KMS-11 (cell line): ENCODE measurements at regions not wholly inside any gene's neighbourhood (a gene's known extent, or its start where the extent isn't known, plus 50 kb on each side); places are given as distances from the start of the nearest gene placed in this dataset.

ENCODE experiments used
- H2AFZ ChIP-seq: fragments of 200-600 bp; sonication (generic); 2 replicates; pipeline ENCODE4 v1.6.1; 2016; ENCODE audit warnings: antibody characterized with exemption, mixed run types, low read depth
- H3K27ac ChIP-seq: fragments of 200-600 bp; sonication (generic); 2 replicates; pipeline ENCODE4 v1.6.1; 2016; ENCODE audit warnings: mild to moderate bottlenecking, mixed run types
- H3K27me3 ChIP-seq: fragments of 200-600 bp; sonication (generic); 2 replicates; pipeline ENCODE4 v1.6.1; 2017; ENCODE audit warnings: mild to moderate bottlenecking, low read depth, mixed run types, moderate library complexity; ENCODE audit not compliant: insufficient read depth
- H3K36me3 ChIP-seq: fragments of 200-600 bp; sonication (generic); 2 replicates; pipeline ENCODE4 v1.6.1; 2017; ENCODE audit warnings: mild to moderate bottlenecking, mixed run types; ENCODE audit not compliant: insufficient read depth
- H3K4me1 ChIP-seq: fragments of 200-600 bp; sonication (generic); 2 replicates; pipeline ENCODE4 v1.6.1; 2016; ENCODE audit warnings: mild to moderate bottlenecking, low read depth, mixed run types; ENCODE audit not compliant: poor library complexity, severe bottlenecking
- H3K4me2 ChIP-seq: fragments of 200-600 bp; sonication (generic); 2 replicates; pipeline ENCODE4 v1.7.0; 2016; ENCODE audit warnings: mild to moderate bottlenecking, mixed run types
- H3K4me3 ChIP-seq: fragments of 200-600 bp; sonication (generic); IDR thresholded peaks from 2 replicates; pipeline ENCODE4 v1.6.1; 2017; ENCODE audit warnings: low read depth, low read length, mixed read lengths; ENCODE audit not compliant: insufficient read depth
- H3K79me2 ChIP-seq: fragments of 200-600 bp; sonication (generic); 2 replicates; pipeline ENCODE4 v1.6.1; 2016; ENCODE audit warnings: low read depth, mixed run types; ENCODE audit not compliant: insufficient read depth
- H3K9ac ChIP-seq: fragments of 200-600 bp; sonication (generic); 2 replicates; pipeline ENCODE4 v1.6.1; 2016; ENCODE audit warnings: mild to moderate bottlenecking, mixed run types
- H4K20me1 ChIP-seq: fragments of 200-600 bp; sonication (generic); 2 replicates; pipeline ENCODE4 v1.6.1; 2016; ENCODE audit warnings: mild to moderate bottlenecking, mixed run types; ENCODE audit not compliant: insufficient read depth
- TF ChIP-seq, protein P1 (sequence below): fragments of 200-600 bp; sonication (generic); conservative IDR thresholded peaks from 2 replicates; pipeline ENCODE4 v1.6.1; 2017; ENCODE audit warnings: low read depth, mild to moderate bottlenecking, antibody characterized with exemption, low read length, moderate library complexity, mixed read lengths

DNA sequence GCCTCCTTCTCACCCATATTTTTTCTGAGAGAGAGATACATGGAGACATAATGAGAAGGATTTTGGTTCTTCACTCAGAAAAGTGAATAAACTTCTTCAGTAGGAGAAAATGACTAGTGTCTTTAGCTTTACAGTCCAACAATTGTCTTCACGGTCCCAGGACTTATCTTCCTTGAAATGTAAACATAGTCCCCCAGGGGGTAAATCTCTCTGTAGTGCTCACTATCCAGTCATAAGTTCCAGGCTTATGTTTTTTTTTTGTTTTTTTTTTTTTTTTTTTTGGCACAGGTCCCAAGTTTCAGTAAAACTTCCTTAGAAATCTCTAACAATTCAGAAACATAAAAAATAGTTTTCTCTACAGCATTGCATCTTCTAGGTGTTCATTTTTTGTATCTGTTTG, 890.2 kb upstream of the B3GALT2 start:
- Histone ChIP-seq H3K27me3 (no peaks in the 10 kb centered on the region), H3K27ac (no peak overlapping the region), H3K4me3 (no peak overlapping the region), H3K36me3 (no peaks in the 10 kb centered on the region), H4K20me1 (no peaks in the 10 kb centered on the region), H2AFZ (no peak overlapping the region), H3K4me1 (no peaks in the 10 kb centered on the region), H3K4me2 (no peak overlapping the region), H3K9ac (no peak overlapping the region), H3K79me2 (no peaks in the 10 kb centered on the region)
- TF ChIP-seq, protein P1, sequence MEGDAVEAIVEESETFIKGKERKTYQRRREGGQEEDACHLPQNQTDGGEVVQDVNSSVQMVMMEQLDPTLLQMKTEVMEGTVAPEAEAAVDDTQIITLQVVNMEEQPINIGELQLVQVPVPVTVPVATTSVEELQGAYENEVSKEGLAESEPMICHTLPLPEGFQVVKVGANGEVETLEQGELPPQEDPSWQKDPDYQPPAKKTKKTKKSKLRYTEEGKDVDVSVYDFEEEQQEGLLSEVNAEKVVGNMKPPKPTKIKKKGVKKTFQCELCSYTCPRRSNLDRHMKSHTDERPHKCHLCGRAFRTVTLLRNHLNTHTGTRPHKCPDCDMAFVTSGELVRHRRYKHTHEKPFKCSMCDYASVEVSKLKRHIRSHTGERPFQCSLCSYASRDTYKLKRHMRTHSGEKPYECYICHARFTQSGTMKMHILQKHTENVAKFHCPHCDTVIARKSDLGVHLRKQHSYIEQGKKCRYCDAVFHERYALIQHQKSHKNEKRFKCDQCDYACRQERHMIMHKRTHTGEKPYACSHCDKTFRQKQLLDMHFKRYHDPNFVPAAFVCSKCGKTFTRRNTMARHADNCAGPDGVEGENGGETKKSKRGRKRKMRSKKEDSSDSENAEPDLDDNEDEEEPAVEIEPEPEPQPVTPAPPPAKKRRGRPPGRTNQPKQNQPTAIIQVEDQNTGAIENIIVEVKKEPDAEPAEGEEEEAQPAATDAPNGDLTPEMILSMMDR, result no peak

DNA sequence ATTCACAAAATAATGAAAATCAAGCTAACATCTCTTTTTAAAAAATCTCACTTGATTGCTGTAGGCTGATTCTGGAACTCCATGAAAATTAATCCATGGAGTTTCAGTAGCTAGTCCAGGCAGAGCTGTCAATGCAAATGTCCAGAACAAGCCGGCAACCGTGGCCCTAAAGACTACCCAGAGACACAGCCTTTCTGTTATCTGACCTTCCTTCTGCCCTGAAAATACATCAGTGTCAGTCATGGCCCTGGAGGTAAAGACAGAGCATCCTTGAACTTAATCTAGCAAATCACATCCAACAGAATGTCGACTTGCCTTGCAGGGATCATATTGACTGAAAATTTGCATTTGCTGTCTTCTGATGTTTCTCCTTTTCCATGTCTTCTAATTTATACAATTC, 887.4 kb upstream of the B3GALT2 start:
- no peaks in the 10 kb centered on the region for H3K79me2 ChIP-seq
- H3K4me3 ChIP-seq, result no peak overlapping the region
- H3K9ac ChIP-seq, result no peak overlapping the region
- H3K36me3 ChIP-seq, result no peaks in the 10 kb centered on the region
- H3K4me1 ChIP-seq, result no peaks in the 10 kb centered on the region
- H3K27ac ChIP-seq, result no peak overlapping the region
- no peaks in the 10 kb centered on the region for H3K27me3 ChIP-seq
- H3K4me2 ChIP-seq, result no peak overlapping the region
- H4K20me1 ChIP-seq, result no peaks in the 10 kb centered on the region
- TF ChIP-seq, protein P1, result no peak
- H2AFZ ChIP-seq, result no peak overlapping the region

DNA sequence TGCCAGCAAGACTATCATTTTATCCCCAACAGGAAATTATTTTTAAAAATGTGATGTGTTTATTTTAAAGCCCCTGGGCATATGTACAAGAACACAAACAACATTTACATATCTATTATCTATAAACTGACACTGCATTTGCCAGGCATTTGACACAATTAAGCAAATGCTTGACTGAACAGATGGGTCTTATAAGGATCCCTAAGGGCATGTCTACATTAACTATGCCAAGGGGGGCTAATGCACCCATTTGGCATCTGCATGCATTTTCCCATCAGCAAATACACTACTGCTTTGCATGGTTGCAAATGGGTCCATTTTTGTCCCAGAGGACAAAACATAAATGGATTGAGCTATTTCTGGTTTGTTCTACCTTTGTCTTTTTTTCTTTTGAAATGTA, 884.8 kb upstream of the B3GALT2 start:
- no peak overlapping the region for H3K4me2 ChIP-seq
- no peak overlapping the region for H3K4me3 ChIP-seq
- H3K27me3 ChIP-seq, result no peaks in the 10 kb centered on the region
- H3K27ac ChIP-seq, result no peak overlapping the region
- H4K20me1 ChIP-seq, result no peaks in the 10 kb centered on the region
- H3K4me1 ChIP-seq, result no peaks in the 10 kb centered on the region
- no peak overlapping the region for H3K9ac ChIP-seq
- H3K79me2 ChIP-seq, result no peaks in the 10 kb centered on the region
- H3K36me3 ChIP-seq, result no peaks in the 10 kb centered on the region
- TF ChIP-seq, protein P1, result no peak
- H2AFZ ChIP-seq, result no peak overlapping the region

DNA sequence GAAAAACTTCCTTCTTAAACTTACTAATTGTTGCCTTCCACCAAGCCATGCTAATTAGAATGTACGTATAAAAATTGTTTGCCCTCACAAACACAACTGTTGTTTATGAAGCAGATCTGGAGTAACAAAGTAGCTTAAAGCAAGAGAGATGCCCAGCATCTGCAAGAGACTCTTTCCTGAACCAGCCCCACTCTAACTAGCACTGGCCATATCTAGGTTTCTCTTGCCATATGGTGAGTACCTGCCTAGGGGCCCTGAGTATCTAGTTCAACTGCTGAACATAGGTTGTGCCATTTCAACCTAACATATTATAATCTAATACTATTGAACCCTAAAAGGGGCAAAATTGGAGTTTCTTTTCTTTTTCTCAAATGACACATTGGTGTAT, 883.4 kb upstream of the B3GALT2 start:
- no peaks in the 10 kb centered on the region for H3K4me1 ChIP-seq
- TF ChIP-seq, protein P1, result no peak
- H3K27me3 ChIP-seq, result no peaks in the 10 kb centered on the region
- no peaks in the 10 kb centered on the region for H3K36me3 ChIP-seq
- no peak overlapping the region for H3K4me3 ChIP-seq
- no peak overlapping the region for H2AFZ ChIP-seq
- no peaks in the 10 kb centered on the region for H4K20me1 ChIP-seq
- H3K79me2 ChIP-seq, result no peaks in the 10 kb centered on the region
- H3K9ac ChIP-seq, result no peak overlapping the region
- H3K27ac ChIP-seq, result no peak overlapping the region
- no peak overlapping the region for H3K4me2 ChIP-seq
